ENCODE measurements at regions not wholly inside any gene's neighbourhood (a gene's known extent, or its start where the extent isn't known, plus 50 kb on each side); places are given as distances from the start of the nearest gene placed in this dataset.

DNA sequence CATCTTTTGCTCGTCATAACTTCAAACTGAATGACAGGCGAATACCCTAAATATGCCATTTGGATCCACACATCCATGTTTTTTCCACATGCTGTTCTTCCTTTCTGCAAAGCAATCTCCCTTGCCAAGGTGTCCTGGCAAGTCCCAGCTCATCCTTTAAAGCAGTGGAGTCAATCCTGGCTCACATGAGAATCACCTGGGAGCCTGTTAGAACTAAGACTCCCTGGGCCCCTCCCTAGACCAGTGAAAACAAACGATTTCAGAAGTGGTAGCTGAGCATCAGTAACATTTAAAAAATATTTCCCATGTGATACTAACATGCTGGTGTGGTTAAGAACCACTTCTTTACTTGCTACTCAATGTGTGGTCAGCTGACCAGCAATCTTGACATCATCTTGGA, 50.6 kb upstream of the PARD3B start:
- no peak for FAIRE-seq
- Histone ChIP-seq H3K27me3 (no peaks in the 10 kb centered on the region), H3K4me3 (no peak overlapping the region), H3K27ac (no peak overlapping the region), H3K9me3 (no peaks in the 10 kb centered on the region), H3K4me1 (no peaks in the 10 kb centered on the region), H3K36me3 (no peaks in the 10 kb centered on the region)
- WGBS, 2 donors, result 71 to 80% methylated on average over 3 of the region's 3 CpGs
- DNase-seq, result no peak
- TF ChIP-seq CTCF (IDR thresholded peaks at IDR 0.05), result no peak
- ATAC-seq, result no peak
- intact Hi-C loops (cut with DNase I), result no loop called here

DNA sequence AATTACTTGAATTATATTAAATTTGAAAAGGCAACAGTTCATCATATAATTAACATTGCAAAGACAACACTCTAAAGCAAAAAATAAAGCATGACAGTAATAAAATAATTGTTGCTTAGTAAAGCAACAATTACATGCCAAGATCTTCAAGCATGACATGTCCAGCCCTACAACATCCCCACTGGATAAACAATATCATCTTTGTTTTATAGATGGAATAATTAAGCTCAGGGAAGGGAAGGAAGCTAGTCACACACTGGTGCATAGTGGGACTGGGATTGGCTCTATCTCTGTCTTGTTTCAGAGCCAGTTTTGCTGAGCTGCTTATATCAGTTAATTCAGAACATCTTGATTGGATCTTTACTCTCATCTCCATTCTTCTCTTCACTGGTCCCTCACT, 49.9 kb upstream of the PARD3B start:
- no peaks in the 10 kb centered on the region for H3K9me3 ChIP-seq
- H3K4me1 ChIP-seq, result no peaks in the 10 kb centered on the region
- no peak overlapping the region for H3K4me3 ChIP-seq
- FAIRE-seq, result no peak
- H3K27me3 ChIP-seq, result no peaks in the 10 kb centered on the region
- ATAC-seq, result no peak
- H3K36me3 ChIP-seq, result no peaks in the 10 kb centered on the region
- DNase-seq, result no peak
- no peak for TF ChIP-seq CTCF (IDR thresholded peaks at IDR 0.05)
- H3K27ac ChIP-seq, result no peak overlapping the region
- intact Hi-C loops (cut with DNase I), result no loop called here

Data from pancreas (tissue), 10 donors.